Breast epithelium (tissue), 4 donors: ENCODE measurements at regions not wholly inside any gene's neighbourhood (a gene's known extent, or its start where the extent isn't known, plus 50 kb on each side); places are given as distances from the start of the nearest gene placed in this dataset.

Source experiments
- DNase-seq, 2 donors: peaks; one replicate each; pipeline ENCODE4 v3.0.0-alpha.2; 2019; ENCODE audit warnings: low spot score in 2 of 2
- H3K27ac ChIP-seq, 2 donors: fragments of 200-600 bp; sonication (generic) in 1 of 2; one replicate each; pipeline ENCODE4 v1.5.1; 2016 to 2019; ENCODE audit warnings: mild to moderate bottlenecking in 1 of 2
- H3K27me3 ChIP-seq, 2 donors: fragments of 200-600 bp; sonication (generic) in 1 of 2; one replicate each; pipeline versions ENCODE4 v1.5.1 to v1.6.0; 2017 to 2019; ENCODE audit warnings: control low read depth in 1 of 2, mild to moderate bottlenecking in 1 of 2
- H3K36me3 ChIP-seq: fragments of 200-600 bp; one replicate; pipeline ENCODE4 v1.5.1; 2019
- H3K4me1 ChIP-seq, 2 donors: fragments of 200-600 bp; sonication (generic); one replicate each; pipeline ENCODE4 v1.5.1; 2016 to 2019; ENCODE audit warnings: control low read depth in 1 of 2
- H3K4me3 ChIP-seq, 3 donors: fragments of 200-600 bp; sonication (generic); 1 replicate in 2 of 3; 2 replicates in 1 of 3; pipeline ENCODE4 v1.5.1; 2016 to 2019; ENCODE audit warnings: mild to moderate bottlenecking in 3 of 3, moderate library complexity in 2 of 3
- H3K9me3 ChIP-seq, 2 donors: fragments of 200-600 bp; sonication (generic) in 1 of 2; one replicate each; pipeline ENCODE4 v1.5.1; 2016 to 2019; ENCODE audit warnings: control low read depth in 1 of 2
- POLR2A ChIP-seq: fragments of 450-650 bp; IDR thresholded peaks from one replicate; pipeline ENCODE4 v1.6.1; 2016; ENCODE audit warnings: antibody characterized with exemption, mild to moderate bottlenecking, moderate library complexity
- POLR2AphosphoS5 ChIP-seq, 3 donors: sonication (generic); formaldehyde crosslinking; IDR thresholded peaks; one replicate each; pipeline ENCODE4 v1.6.1; 2017; ENCODE audit warnings: antibody characterized with exemption in 3 of 3
- intact Hi-C: fragments of 100-400 bp; cut with DNase I; formaldehyde crosslinking; loops from one replicate; pipeline ENCODE4 v1.15.1; 2023; ENCODE audit warnings: low total_unique reads
- TF ChIP-seq, protein P1 (sequence below), 3 donors: fragments of 450-650 bp; IDR thresholded peaks; one replicate each; pipeline ENCODE4 v1.5.1; 2016 to 2017; ENCODE audit warnings: antibody characterized with exemption in 3 of 3, mild to moderate bottlenecking in 3 of 3, moderate library complexity in 3 of 3

- intact Hi-C loops = loop anchor here (1.0 kb wide), 1 partner anchor 13 kb away; no protein-coding TSS in a partner anchor
- TF ChIP-seq, protein P1, sequence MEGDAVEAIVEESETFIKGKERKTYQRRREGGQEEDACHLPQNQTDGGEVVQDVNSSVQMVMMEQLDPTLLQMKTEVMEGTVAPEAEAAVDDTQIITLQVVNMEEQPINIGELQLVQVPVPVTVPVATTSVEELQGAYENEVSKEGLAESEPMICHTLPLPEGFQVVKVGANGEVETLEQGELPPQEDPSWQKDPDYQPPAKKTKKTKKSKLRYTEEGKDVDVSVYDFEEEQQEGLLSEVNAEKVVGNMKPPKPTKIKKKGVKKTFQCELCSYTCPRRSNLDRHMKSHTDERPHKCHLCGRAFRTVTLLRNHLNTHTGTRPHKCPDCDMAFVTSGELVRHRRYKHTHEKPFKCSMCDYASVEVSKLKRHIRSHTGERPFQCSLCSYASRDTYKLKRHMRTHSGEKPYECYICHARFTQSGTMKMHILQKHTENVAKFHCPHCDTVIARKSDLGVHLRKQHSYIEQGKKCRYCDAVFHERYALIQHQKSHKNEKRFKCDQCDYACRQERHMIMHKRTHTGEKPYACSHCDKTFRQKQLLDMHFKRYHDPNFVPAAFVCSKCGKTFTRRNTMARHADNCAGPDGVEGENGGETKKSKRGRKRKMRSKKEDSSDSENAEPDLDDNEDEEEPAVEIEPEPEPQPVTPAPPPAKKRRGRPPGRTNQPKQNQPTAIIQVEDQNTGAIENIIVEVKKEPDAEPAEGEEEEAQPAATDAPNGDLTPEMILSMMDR (IDR thresholded peaks at IDR 0.05) = no peak
- TF ChIP-seq POLR2AphosphoS5 (IDR thresholded peaks at IDR 0.05) (no peak), POLR2A (no peak)
These were observed 146.5 kb upstream of the CDH10 start for GRCh38 chr5:24791326-24791725.

DNA sequence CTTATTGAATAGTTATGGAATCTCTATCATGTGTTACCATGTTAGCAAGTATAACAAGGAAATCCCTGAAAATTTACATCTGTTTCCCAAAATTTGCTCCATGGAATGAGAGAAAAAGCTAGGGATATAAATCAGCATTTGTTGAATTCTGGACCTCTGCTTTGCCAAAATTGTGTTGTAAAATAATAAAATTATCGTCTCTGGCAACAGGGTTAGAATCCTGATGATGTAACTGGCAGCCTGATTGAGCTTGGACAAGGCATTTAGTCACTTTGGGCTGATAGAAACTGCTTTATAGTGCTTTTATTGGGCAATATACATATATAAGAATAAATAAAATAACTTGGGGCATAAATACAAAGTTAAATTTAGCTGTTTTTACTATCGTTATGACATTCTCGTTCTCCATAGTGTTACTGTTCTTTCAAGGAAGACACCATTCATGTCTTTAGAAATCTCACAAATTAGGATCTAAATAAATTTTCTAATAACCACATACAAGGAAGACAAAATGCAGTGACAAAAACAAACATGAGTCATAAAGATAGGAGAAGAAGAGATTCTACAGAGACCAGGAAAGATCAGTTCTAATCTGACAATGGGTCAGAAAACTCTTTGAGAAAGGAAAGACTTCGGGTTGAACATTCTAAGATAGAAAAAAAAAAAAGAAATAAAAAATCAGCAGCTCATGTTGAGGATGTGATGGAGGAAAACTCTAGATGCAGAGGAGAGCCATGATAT, 145.0 kb upstream of the CDH10 start:
- no peak for DNase-seq
- no peaks in the 10 kb centered on the region for H3K4me1 ChIP-seq
- intact Hi-C loops = no loop called here
- H3K4me3 ChIP-seq = no peak overlapping the region
- H3K9me3 ChIP-seq = no peaks in the 10 kb centered on the region
- TF ChIP-seq POLR2AphosphoS5 (IDR thresholded peaks at IDR 0.05) (no peak), POLR2A (no peak)
- TF ChIP-seq, protein P1 (IDR thresholded peaks at IDR 0.05) = no peak
- no peaks in the 10 kb centered on the region for H3K27me3 ChIP-seq
- no peak overlapping the region for H3K27ac ChIP-seq
- no peaks in the 10 kb centered on the region for H3K36me3 ChIP-seq

More at GRCh38 chr5:24791326-24791725, 146.5 kb upstream of the CDH10 start:
- Histone ChIP-seq H3K4me1 (no peaks in the 10 kb centered on the region), H3K27ac (no peak overlapping the region), H3K4me3 (no peak overlapping the region), H3K27me3 (no peaks in the 10 kb centered on the region), H3K36me3 (no peaks in the 10 kb centered on the region), H3K9me3 (no peaks in the 10 kb centered on the region)
- no peak for DNase-seq

GRCh38 chr5:24788829-24789514, 144.2 kb upstream of the CDH10 start:
- no peak overlapping the region for H3K4me3 ChIP-seq
- no peaks in the 10 kb centered on the region for H3K36me3 ChIP-seq
- DNase-seq = no peak
- H3K27ac ChIP-seq = peak overlapping the region in 1 of 2 donors; percentile 7
- TF ChIP-seq, protein P1 (IDR thresholded peaks at IDR 0.05) = no peak
- TF ChIP-seq POLR2A = no peak
- H3K27me3 ChIP-seq = no peaks in the 10 kb centered on the region
- no peaks in the 10 kb centered on the region for H3K9me3 ChIP-seq
- intact Hi-C loops = no loop called here
- no peaks in the 10 kb centered on the region for H3K4me1 ChIP-seq

GRCh38 chr5:24786108-24786507, 141.3 kb upstream of the CDH10 start:
- TF ChIP-seq, protein P1 (IDR thresholded peaks at IDR 0.05) = no peak
- TF ChIP-seq POLR2A (no peak), POLR2AphosphoS5 (IDR thresholded peaks at IDR 0.05) (no peak)
- Histone ChIP-seq H3K27me3 (no peaks in the 10 kb centered on the region), H3K27ac (no peak overlapping the region), H3K4me1 (no peaks in the 10 kb centered on the region), H3K9me3 (no peaks in the 10 kb centered on the region), H3K4me3 (no peak overlapping the region), H3K36me3 (no peaks in the 10 kb centered on the region)
- intact Hi-C loops = no loop called here
- DNase-seq = no peak

GRCh38 chr5:24783596-24783995, 138.8 kb upstream of the CDH10 start:
- Histone ChIP-seq H3K36me3 (no peaks in the 10 kb centered on the region), H3K9me3 (no peaks in the 10 kb centered on the region), H3K4me1 (no peaks in the 10 kb centered on the region), H3K27ac (no peak overlapping the region), H3K4me3 (no peak overlapping the region), H3K27me3 (no peaks in the 10 kb centered on the region)
- intact Hi-C loops = no loop called here
- TF ChIP-seq, protein P1 (IDR thresholded peaks at IDR 0.05) = no peak
- TF ChIP-seq POLR2A = no peak
- no peak for TF ChIP-seq POLR2AphosphoS5 (IDR thresholded peaks at IDR 0.05)
- DNase-seq = no peak
